H9 (cell line): ENCODE measurements at regions not wholly inside any gene's neighbourhood (a gene's known extent, or its start where the extent isn't known, plus 50 kb on each side); places are given as distances from the start of the nearest gene placed in this dataset.

Experiments
- DNase-seq: peaks from one replicate; pipeline ENCODE4 v3.0.0-alpha.2; 2017
- H2AFZ ChIP-seq: one replicate; pipeline ENCODE4 v1.6.1; 2013; ENCODE audit warnings: mild to moderate bottlenecking, low read length, control low read depth, moderate library complexity
- H2AK5ac ChIP-seq: 2 replicates; pipeline ENCODE4 v1.6.1; 2013; ENCODE audit warnings: low read length, control low read depth, mixed read lengths; ENCODE audit not compliant: insufficient read length
- H2BK120ac ChIP-seq: one replicate; pipeline ENCODE4 v1.6.1; 2013; ENCODE audit warnings: low read depth, mild to moderate bottlenecking, low read length, control low read depth, inconsistent platforms; ENCODE audit not compliant: poor library complexity, severe bottlenecking
- H2BK12ac ChIP-seq: 2 replicates; pipeline ENCODE4 v1.6.1; 2013; ENCODE audit warnings: low read length, control low read depth, mixed read lengths, low read depth; ENCODE audit not compliant: insufficient read length
- H2BK15ac ChIP-seq: 2 replicates; pipeline ENCODE4 v1.6.1; 2013; ENCODE audit warnings: low read depth, low read length, control low read depth
- H2BK20ac ChIP-seq: one replicate; pipeline ENCODE4 v1.6.1; 2013; ENCODE audit warnings: low read depth, mild to moderate bottlenecking, low read length, control low read depth, inconsistent platforms; ENCODE audit not compliant: poor library complexity, severe bottlenecking
- H2BK5ac ChIP-seq: 2 replicates; pipeline ENCODE4 v1.6.1; 2013; ENCODE audit warnings: low read length, control low read depth, mixed read lengths; ENCODE audit not compliant: insufficient read length
- H3K14ac ChIP-seq: 2 replicates; pipeline ENCODE4 v1.6.1; 2013; ENCODE audit warnings: low read length, control low read depth; ENCODE audit not compliant: insufficient read depth
- H3K18ac ChIP-seq: 2 replicates; pipeline ENCODE4 v1.6.1; 2013; ENCODE audit warnings: low read depth, mild to moderate bottlenecking, mixed read lengths, low read length, control low read depth; ENCODE audit not compliant: insufficient read length
- H3K23ac ChIP-seq: 2 replicates; pipeline ENCODE4 v1.6.1; 2013; ENCODE audit warnings: low read length, control low read depth, mixed read lengths, low read depth; ENCODE audit not compliant: insufficient read length
- H3K23me2 ChIP-seq: 2 replicates; pipeline ENCODE4 v1.6.1; 2013; ENCODE audit warnings: low read depth, mild to moderate bottlenecking, mixed read lengths, low read length, control low read depth; ENCODE audit not compliant: insufficient read length, poor library complexity, severe bottlenecking
- H3K27ac ChIP-seq: 2 replicates; pipeline ENCODE4 v1.5.1; 2013; ENCODE audit warnings: low read length, control low read depth, mixed read lengths, low read depth; ENCODE audit not compliant: insufficient read length
- H3K27me3 ChIP-seq: 2 replicates; pipeline ENCODE4 v1.6.1; 2013; ENCODE audit warnings: low read length, control low read depth, inconsistent platforms; ENCODE audit not compliant: insufficient read depth
- H3K4ac ChIP-seq: 2 replicates; pipeline ENCODE4 v1.6.1; 2013; ENCODE audit warnings: low read depth, mild to moderate bottlenecking, control low read depth, inconsistent platforms, low read length, moderate library complexity
- H3K4me1 ChIP-seq: 2 replicates; pipeline ENCODE4 v1.6.1; 2013; ENCODE audit warnings: low read length, control low read depth, inconsistent platforms; ENCODE audit not compliant: insufficient read depth
- H3K4me2 ChIP-seq: 2 replicates; pipeline ENCODE4 v1.6.1; 2013; ENCODE audit warnings: low read length, control low read depth, mixed read lengths; ENCODE audit not compliant: insufficient read length, insufficient read depth
- H3K56ac ChIP-seq: 2 replicates; pipeline ENCODE4 v1.6.1; 2013; ENCODE audit warnings: low read depth, mild to moderate bottlenecking, mixed read lengths, low read length, control low read depth; ENCODE audit not compliant: insufficient read length
- H3K79me1 ChIP-seq: 2 replicates; pipeline ENCODE4 v1.6.1; 2013; ENCODE audit warnings: low read depth, mild to moderate bottlenecking, moderate library complexity, low read length, control low read depth, inconsistent platforms; ENCODE audit not compliant: insufficient read depth, poor library complexity, severe bottlenecking
- H3K79me2 ChIP-seq: 2 replicates; pipeline ENCODE4 v1.6.1; 2013; ENCODE audit warnings: low read length, control low read depth, inconsistent platforms; ENCODE audit not compliant: insufficient read depth
- H3K9ac ChIP-seq: 2 replicates; pipeline ENCODE4 v1.6.1; 2013; ENCODE audit warnings: low read length, control low read depth, mixed read lengths; ENCODE audit not compliant: insufficient read length; ENCODE audit errors: extremely low read depth
- H3K9me3 ChIP-seq: one replicate; pipeline ENCODE4 v1.6.1; 2013; ENCODE audit warnings: low read depth, low read length, inconsistent platforms; ENCODE audit not compliant: control insufficient read depth
- H3T11ph ChIP-seq: one replicate; pipeline ENCODE4 v1.6.1; 2013; ENCODE audit warnings: mild to moderate bottlenecking, low read length, control low read depth, inconsistent platforms
- H4K20me1 ChIP-seq: one replicate; pipeline ENCODE4 v1.6.1; 2013; ENCODE audit not compliant: control insufficient read depth, insufficient read length, insufficient read depth
- H4K5ac ChIP-seq: 2 replicates; pipeline ENCODE4 v1.6.1; 2013; ENCODE audit warnings: low read depth, mild to moderate bottlenecking, mixed read lengths, low read length, control low read depth; ENCODE audit not compliant: insufficient read length
- H4K8ac ChIP-seq: replicated peaks from 2 replicates; pipeline ENCODE4 v1.6.1; 2013; ENCODE audit warnings: low read length, control low read depth, mixed read lengths, low read depth; ENCODE audit not compliant: insufficient read length
- H4K91ac ChIP-seq: 2 replicates; pipeline ENCODE4 v1.6.1; 2013; ENCODE audit warnings: low read depth, mild to moderate bottlenecking, moderate library complexity, mixed read lengths, low read length, control low read depth; ENCODE audit not compliant: insufficient read length
- H3K27ac Mint-ChIP-seq, 3 experiments: 2 replicates in 2 of 3; 3 replicates in 1 of 3; pipeline ENCODE4 v1.8.0; 2020 to 2021; ENCODE audit warnings: mixed read lengths in 3 of 3, mild to moderate bottlenecking in 1 of 3, moderate library complexity in 1 of 3
- H3K27me3 Mint-ChIP-seq: 2 replicates; pipeline ENCODE4 v1.8.0; 2021; ENCODE audit warnings: low read depth, mild to moderate bottlenecking, moderate library complexity, mixed read lengths
- H3K36me3 Mint-ChIP-seq, 3 experiments: 2 replicates in 2 of 3; 3 replicates in 1 of 3; pipeline ENCODE4 v1.8.0; 2020 to 2021; ENCODE audit warnings: low read depth in 3 of 3, mixed read lengths in 3 of 3; ENCODE audit not compliant: insufficient read depth in 1 of 3
- H3K4me1 Mint-ChIP-seq, 2 experiments: 2 replicates each; pipeline ENCODE4 v1.8.0; 2020; ENCODE audit warnings: mixed read lengths in 2 of 2
- H3K4me3 Mint-ChIP-seq, 2 experiments: 2 replicates in 1 of 2; 3 replicates in 1 of 2; pipeline ENCODE4 v1.8.0; 2020 to 2021; ENCODE audit warnings: mild to moderate bottlenecking in 2 of 2, mixed read lengths in 2 of 2, moderate library complexity in 1 of 2
- H3K9me3 Mint-ChIP-seq, 2 experiments: 2 replicates in 1 of 2; 3 replicates in 1 of 2; pipeline ENCODE4 v1.8.0; 2020; ENCODE audit warnings: mild to moderate bottlenecking in 2 of 2, mixed read lengths in 2 of 2, moderate library complexity in 1 of 2
- WGBS: extraction: QIAGEN DNeasy Blood & Tissue Kit; methylation state at CpG from one replicate; pipeline ENCODE4 v1.1.7; 2013; ENCODE audit warnings: missing lambda C conversion rate, low lambda C conversion rate, mixed read lengths; ENCODE audit not compliant: insufficient read length; ENCODE audit errors: extremely low coverage; 5-methylcytosine and 5-hydroxymethylcytosine counted together
- TF ChIP-seq, protein P1 (sequence below): fragments of 200-600 bp; sonication (generic); conservative IDR thresholded peaks from 3 replicates; pipeline ENCODE4 v1.8.0; 2021; ENCODE audit warnings: antibody characterized with exemption, mild to moderate bottlenecking

- Histone ChIP-seq H3K18ac (no peak overlapping the region), H2BK12ac (no peak overlapping the region), H3K79me1 (no peaks in the 10 kb centered on the region), H2BK20ac (no peak overlapping the region), H4K91ac (no peak overlapping the region), H3K27ac (no peak overlapping the region), H3K9ac (no peak overlapping the region), H3K9me3 (peaks cover 5% of the 10 kb centered on the region), H4K5ac (no peak overlapping the region), H3K4me1 (no peaks in the 10 kb centered on the region), H3K4me2 (peak overlapping the region; percentile 26), H3K27me3 (no peaks in the 10 kb centered on the region), H3K79me2 (no peaks in the 10 kb centered on the region), H2BK5ac (no peak overlapping the region), H3K23me2 (no peaks in the 10 kb centered on the region), H2AFZ (no peak overlapping the region), H3K14ac (no peak overlapping the region; the same call in 1 of the 2 replicates), H2BK15ac (no peak overlapping the region), H2BK120ac (no peak overlapping the region), H3K4ac (no peak overlapping the region), H3T11ph (no peak overlapping the region), H3K56ac (no peak overlapping the region), H2AK5ac (no peak overlapping the region), H4K20me1 (no peaks in the 10 kb centered on the region), H3K23ac (no peak overlapping the region), H4K8ac (no peak overlapping the region)
- Mint-ChIP-seq H3K27ac (peak overlapping the region in 1 of 3 experiments; percentile 55; a peak in 1 of 7 replicates), H3K27me3 (no peaks in the 10 kb centered on the region), H3K9me3 (peaks cover 40 to 51% of the 10 kb centered on the region in 2 experiments), H3K4me3 (no peak overlapping the region), H3K36me3 (peaks cover 6 to 19% (median 11%) of the 10 kb centered on the region in 3 experiments), H3K4me1 (peaks cover 7 to 8% of the 10 kb centered on the region in 2 experiments)
- DNase-seq, result no peak
- TF ChIP-seq, protein P1, sequence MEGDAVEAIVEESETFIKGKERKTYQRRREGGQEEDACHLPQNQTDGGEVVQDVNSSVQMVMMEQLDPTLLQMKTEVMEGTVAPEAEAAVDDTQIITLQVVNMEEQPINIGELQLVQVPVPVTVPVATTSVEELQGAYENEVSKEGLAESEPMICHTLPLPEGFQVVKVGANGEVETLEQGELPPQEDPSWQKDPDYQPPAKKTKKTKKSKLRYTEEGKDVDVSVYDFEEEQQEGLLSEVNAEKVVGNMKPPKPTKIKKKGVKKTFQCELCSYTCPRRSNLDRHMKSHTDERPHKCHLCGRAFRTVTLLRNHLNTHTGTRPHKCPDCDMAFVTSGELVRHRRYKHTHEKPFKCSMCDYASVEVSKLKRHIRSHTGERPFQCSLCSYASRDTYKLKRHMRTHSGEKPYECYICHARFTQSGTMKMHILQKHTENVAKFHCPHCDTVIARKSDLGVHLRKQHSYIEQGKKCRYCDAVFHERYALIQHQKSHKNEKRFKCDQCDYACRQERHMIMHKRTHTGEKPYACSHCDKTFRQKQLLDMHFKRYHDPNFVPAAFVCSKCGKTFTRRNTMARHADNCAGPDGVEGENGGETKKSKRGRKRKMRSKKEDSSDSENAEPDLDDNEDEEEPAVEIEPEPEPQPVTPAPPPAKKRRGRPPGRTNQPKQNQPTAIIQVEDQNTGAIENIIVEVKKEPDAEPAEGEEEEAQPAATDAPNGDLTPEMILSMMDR, result no peak
- WGBS, result no CpG with 5 or more reads among the region's 5 CpGs
These were observed 187.9 kb upstream of the FAM9B start for GRCh38 chrX:9221781-9222180.
